HepG2 (cell line): ENCODE measurements at regions not wholly inside any gene's neighbourhood (a gene's known extent, or its start where the extent isn't known, plus 50 kb on each side); places are given as distances from the start of the nearest gene placed in this dataset.

Experiments used
- ATAC-seq: fragments of 200-7000 bp; cut with Tn5 transposase; 3 replicates; pipeline ENCODE4 v1.9.1; 2020; ENCODE audit warnings: mild to moderate bottlenecking, moderate library complexity
- BruUV-seq: library from RNA; stranded (reverse); fragments of 400-500 nt; replicated peaks from 2 replicates; lab custom pipeline; 2021; lab: Mats Ljungman, UMichigan
- CTCF ChIA-PET: fragments of 300-600 bp; formaldehyde crosslinking; extraction: SDS; loops from one replicate; lab custom pipeline; 2021; ENCODE audit warnings: low total read pairs, inconsistent platforms, low intra/inter-chr PET ratio; lab: Yijun Ruan, JAX
- POLR2A ChIA-PET: fragments of 350-600 bp; sonication (Branson Sonifier 250); formaldehyde crosslinking; loops from one replicate; lab custom pipeline; 2020; ENCODE audit warnings: antibody characterized with exemption, inconsistent platforms; lab: Yijun Ruan, JAX
- DNase-seq: peaks from one replicate; pipeline ENCODE4 v3.0.0-alpha.2; 2015; ENCODE audit warnings: low spot score
- FAIRE-seq: peaks from 3 replicates; lab custom pipeline; 2011; peaks lifted over from hg19 to GRCh38; lab: Jason Lieb, UNC
- H2AFZ ChIP-seq: one replicate; pipeline ENCODE4 v1.6.1; 2011; ENCODE audit warnings: low read length, inconsistent platforms
- H3K27ac ChIP-seq: fragments of 300-600 bp; 3 replicates; pipeline ENCODE4 v1.8.0; 2011; ENCODE audit warnings: mixed run types, mild to moderate bottlenecking, mixed read lengths, low read length, inconsistent platforms; ENCODE audit not compliant: insufficient read depth; ENCODE audit errors: extremely low read length
- H3K27me3 ChIP-seq, 2 experiments: fragments of 200-600 bp in 1 of 2; 2 replicates in 1 of 2; 3 replicates in 1 of 2; pipeline versions ENCODE4 v1.6.0 to v1.8.0; 2011; ENCODE audit warnings: low read length in 2 of 2, mild to moderate bottlenecking in 2 of 2, moderate library complexity in 2 of 2, inconsistent platforms in 1 of 2; ENCODE audit not compliant: insufficient read depth in 2 of 2, control insufficient read depth in 1 of 2
- H3K36me3 ChIP-seq, 2 experiments: fragments of 200-600 bp in 1 of 2; replicated peaks in 1 of 2; 2 replicates in 1 of 2; 3 replicates in 1 of 2; pipeline versions ENCODE4 v1.5.1 to v1.8.0; 2011; ENCODE audit warnings: low read length in 2 of 2, inconsistent platforms in 1 of 2; ENCODE audit not compliant: insufficient read depth in 2 of 2, control insufficient read depth in 1 of 2
- H3K4me1 ChIP-seq: 2 replicates; pipeline ENCODE4 v1.5.1; 2012; ENCODE audit warnings: low read length, inconsistent platforms; ENCODE audit not compliant: insufficient read depth
- H3K4me2 ChIP-seq: 2 replicates; pipeline ENCODE4 v1.6.0; 2011; ENCODE audit warnings: low read depth, low read length, inconsistent platforms
- H3K4me3 ChIP-seq, 3 experiments: fragments of 200-600 bp in 1 of 3; sonication (generic), shearing (Covaris generic) in 1 of 3; replicated peaks in 1 of 3; 2 replicates each; pipeline ENCODE4 v1.5.1; 2011 to 2016; ENCODE audit warnings: low read length in 3 of 3, inconsistent platforms in 2 of 3, low read depth in 2 of 3, mild to moderate bottlenecking in 2 of 3, control low read depth in 1 of 3, mixed read lengths in 1 of 3; ENCODE audit not compliant: insufficient read depth in 1 of 3
- H3K79me2 ChIP-seq: one replicate; pipeline ENCODE4 v1.6.1; 2011; ENCODE audit warnings: low read length, inconsistent platforms; ENCODE audit not compliant: insufficient read depth
- H3K9ac ChIP-seq: 2 replicates; pipeline ENCODE4 v1.6.0; 2011; ENCODE audit warnings: mild to moderate bottlenecking, low read depth, low read length, inconsistent platforms; ENCODE audit not compliant: insufficient read depth
- H3K9me3 ChIP-seq: 2 replicates; pipeline ENCODE4 v1.5.1; 2012; ENCODE audit warnings: mild to moderate bottlenecking, low read length
- H4K20me1 ChIP-seq: 2 replicates; pipeline ENCODE4 v1.6.0; 2011; ENCODE audit warnings: inconsistent platforms, mild to moderate bottlenecking, low read length, moderate library complexity; ENCODE audit not compliant: insufficient read depth
- ATF7 ChIP-seq, 2 experiments: fragments of 450-650 bp in 1 of 2; sonication (generic) in 1 of 2; formaldehyde crosslinking in 1 of 2; IDR thresholded peaks; 2 replicates each; pipeline versions ENCODE4 v1.4.0 to v1.6.1; 2016 to 2020; ENCODE audit warnings: antibody characterized with exemption in 1 of 2, mild to moderate bottlenecking in 1 of 2, missing genetic modification reagents in 1 of 2
- CEBPB ChIP-seq: IDR thresholded peaks from 2 replicates; pipeline ENCODE4 v1.6.1; 2011; ENCODE audit warnings: low read depth, low read length, improper control_type of control experiment, borderline replicate concordance
- CREBL2 ChIP-seq: sonication (generic); formaldehyde crosslinking; IDR thresholded peaks from 2 replicates; pipeline ENCODE4 v1.8.1; 2023; ENCODE audit warnings: missing genetic modification reagents, mild to moderate bottlenecking, borderline replicate concordance
- GFI1 ChIP-seq: sonication (generic); formaldehyde crosslinking; IDR thresholded peaks from 2 replicates; pipeline ENCODE4 v1.5.0; 2020; ENCODE audit warnings: missing genetic modification reagents, mild to moderate bottlenecking, borderline replicate concordance
- GZF1 ChIP-seq: sonication (generic); formaldehyde crosslinking; IDR thresholded peaks from 2 replicates; pipeline ENCODE4 v1.5.1; 2020; ENCODE audit warnings: mild to moderate bottlenecking, missing genetic modification reagents
- IRF9 ChIP-seq: sonication (generic); formaldehyde crosslinking; IDR thresholded peaks from 2 replicates; pipeline ENCODE4 v1.8.0; 2022; ENCODE audit warnings: missing genetic modification reagents, mild to moderate bottlenecking, borderline replicate concordance
- MED13 ChIP-seq: sonication (generic); formaldehyde crosslinking; IDR thresholded peaks from 2 replicates; pipeline ENCODE4 v1.5.0; 2020; ENCODE audit warnings: missing genetic modification reagents
- MEF2D ChIP-seq: sonication (generic); formaldehyde crosslinking; IDR thresholded peaks from 2 replicates; pipeline ENCODE4 v1.5.1; 2020; ENCODE audit warnings: mild to moderate bottlenecking, missing genetic modification reagents
- MIXL1 ChIP-seq: IDR thresholded peaks from 2 replicates; pipeline ENCODE4 v1.6.1; 2016
- NR2F6 ChIP-seq, 2 experiments: IDR thresholded peaks; 2 replicates each; pipeline ENCODE4 v1.6.1; 2016; ENCODE audit warnings: antibody characterized with exemption in 1 of 2, mild to moderate bottlenecking in 1 of 2
- ZNF747 ChIP-seq: sonication (generic); formaldehyde crosslinking; IDR thresholded peaks from 2 replicates; pipeline ENCODE4 v1.8.1; 2023; ENCODE audit warnings: missing genetic modification reagents, mild to moderate bottlenecking, borderline replicate concordance
- WGBS: methylation state at CpG from one replicate; pipeline ENCODE4 v1.1.6; 2017; ENCODE audit warnings: low lambda C conversion rate; 5-methylcytosine and 5-hydroxymethylcytosine counted together
- in situ Hi-C: cut with HindIII; loops from 2 replicates; pipeline ENCODE4 v1.10.0; 2017; ENCODE audit warnings: low pct_unique_long_range_greater_than_20kb; ENCODE audit not compliant: extremely low pct_ligation_motif_present
- intact Hi-C: fragments of 100-400 bp; cut with micrococcal nuclease; formaldehyde crosslinking; loops from one replicate; pipeline ENCODE4 v1.10.0; 2022; ENCODE audit not compliant: unreplicated experiment
- TF ChIP-seq, protein P1 (sequence below): sonication (generic); formaldehyde crosslinking; IDR thresholded peaks from 2 replicates; pipeline ENCODE4 v1.4.0; 2020; ENCODE audit warnings: missing genetic modification reagents, borderline replicate concordance
- TF ChIP-seq, protein P2 (sequence below): sonication (generic); formaldehyde crosslinking; IDR thresholded peaks from 2 replicates; pipeline ENCODE4 v1.4.0; 2020; ENCODE audit warnings: missing genetic modification reagents

DNA sequence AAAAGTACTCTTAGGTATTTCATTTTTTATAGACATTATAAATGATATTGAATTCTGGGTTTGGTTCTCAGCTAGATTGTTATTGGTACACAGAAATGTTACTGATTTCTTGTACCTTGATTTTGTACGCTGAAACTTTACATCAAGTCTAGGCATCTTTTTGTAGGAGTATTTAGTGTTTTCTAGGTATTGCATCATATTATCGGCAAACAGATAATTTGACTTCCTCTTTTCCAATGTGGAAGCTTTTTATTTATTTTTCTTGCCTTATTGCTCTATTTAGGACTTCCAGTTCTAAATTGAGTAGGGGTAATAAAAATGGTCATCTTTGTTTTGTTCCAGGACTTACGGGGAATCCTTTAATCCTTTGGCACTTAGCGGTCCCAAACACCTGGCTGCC is 676.6 kb upstream of the CCDC179 start:
- no peak for FAIRE-seq
- H3K27me3 ChIP-seq: no peaks in the 10 kb centered on the region
- H3K4me2 ChIP-seq: no peak overlapping the region
- H3K4me1 ChIP-seq: no peaks in the 10 kb centered on the region
- WGBS: 13% methylated on average over 4 of the region's 4 CpGs
- H2AFZ ChIP-seq: no peak overlapping the region
- H3K36me3 ChIP-seq: no peaks in the 10 kb centered on the region
- DNase-seq: no peak
- no peak for ATAC-seq
- TF ChIP-seq, protein P1, sequence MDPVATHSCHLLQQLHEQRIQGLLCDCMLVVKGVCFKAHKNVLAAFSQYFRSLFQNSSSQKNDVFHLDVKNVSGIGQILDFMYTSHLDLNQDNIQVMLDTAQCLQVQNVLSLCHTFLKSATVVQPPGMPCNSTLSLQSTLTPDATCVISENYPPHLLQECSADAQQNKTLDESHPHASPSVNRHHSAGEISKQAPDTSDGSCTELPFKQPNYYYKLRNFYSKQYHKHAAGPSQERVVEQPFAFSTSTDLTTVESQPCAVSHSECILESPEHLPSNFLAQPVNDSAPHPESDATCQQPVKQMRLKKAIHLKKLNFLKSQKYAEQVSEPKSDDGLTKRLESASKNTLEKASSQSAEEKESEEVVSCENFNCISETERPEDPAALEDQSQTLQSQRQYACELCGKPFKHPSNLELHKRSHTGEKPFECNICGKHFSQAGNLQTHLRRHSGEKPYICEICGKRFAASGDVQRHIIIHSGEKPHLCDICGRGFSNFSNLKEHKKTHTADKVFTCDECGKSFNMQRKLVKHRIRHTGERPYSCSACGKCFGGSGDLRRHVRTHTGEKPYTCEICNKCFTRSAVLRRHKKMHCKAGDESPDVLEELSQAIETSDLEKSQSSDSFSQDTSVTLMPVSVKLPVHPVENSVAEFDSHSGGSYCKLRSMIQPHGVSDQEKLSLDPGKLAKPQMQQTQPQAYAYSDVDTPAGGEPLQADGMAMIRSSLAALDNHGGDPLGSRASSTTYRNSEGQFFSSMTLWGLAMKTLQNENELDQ (CRISPR knock-in tag): no peak
- TF ChIP-seq ATF7 (IDR thresholded peaks at IDR 0.05) (peak; percentile 44; the same call in 1 of the 2 replicates), ATF7 (CRISPR knock-in tag; IDR thresholded peaks at IDR 0.05) (no peak), CEBPB (peak; percentile 53; the same call in 1 of the 2 replicates), ZNF747 (no peak)
- BruUV-seq: no TSS peak
- H3K9me3 ChIP-seq: no peaks in the 10 kb centered on the region
- no peak overlapping the region for H3K9ac ChIP-seq
- no peaks in the 10 kb centered on the region for H3K79me2 ChIP-seq
- ChIA-PET CTCF (no interaction called here), POLR2A (no interaction called here)
- intact Hi-C loops (no loop called here), in situ Hi-C loops (loop anchor here (25.0 kb wide), 1 partner anchor 850 kb away; no protein-coding TSS in a partner anchor)
- no peaks in the 10 kb centered on the region for H4K20me1 ChIP-seq
- H3K4me3 ChIP-seq: no peak overlapping the region
- H3K27ac ChIP-seq: no peak overlapping the region

DNA sequence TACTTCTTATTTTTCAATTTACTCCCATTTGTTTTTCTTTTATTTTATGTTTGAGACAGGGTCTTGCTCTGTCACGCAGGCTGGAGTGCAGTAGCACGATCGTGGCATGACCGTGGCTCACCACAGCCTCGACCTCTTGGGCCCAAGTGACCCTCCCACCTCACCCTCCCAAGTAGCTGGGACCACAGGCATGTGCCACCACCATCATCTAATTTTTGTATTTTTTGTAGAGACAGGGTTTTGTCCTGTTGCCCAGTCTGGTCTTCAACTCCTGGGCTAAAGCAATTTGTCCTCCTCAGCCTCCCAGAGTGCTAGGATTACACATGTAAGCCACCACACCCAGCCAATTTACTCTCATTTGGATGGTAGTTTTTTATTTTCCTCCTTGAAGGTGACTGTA is 679.3 kb upstream of the CCDC179 start:
- no peak overlapping the region for H3K27ac ChIP-seq
- FAIRE-seq: no peak
- in situ Hi-C loops: loop anchor here (25.0 kb wide), 1 partner anchor 848 kb away; no protein-coding TSS in a partner anchor
- TF ChIP-seq NR2F6 (IDR thresholded peaks at IDR 0.05): no peak
- TF ChIP-seq NR2F6 (CRISPR knock-in tag; IDR thresholded peaks at IDR 0.05): no peak
- no peak for TF ChIP-seq IRF9 (CRISPR knock-in tag)
- TF ChIP-seq MIXL1: no peak
- no peak for TF ChIP-seq GFI1 (CRISPR knock-in tag)
- TF ChIP-seq GZF1 (CRISPR knock-in tag): no peak
- no peak for TF ChIP-seq MEF2D (CRISPR knock-in tag)
- TF ChIP-seq, protein P2, sequence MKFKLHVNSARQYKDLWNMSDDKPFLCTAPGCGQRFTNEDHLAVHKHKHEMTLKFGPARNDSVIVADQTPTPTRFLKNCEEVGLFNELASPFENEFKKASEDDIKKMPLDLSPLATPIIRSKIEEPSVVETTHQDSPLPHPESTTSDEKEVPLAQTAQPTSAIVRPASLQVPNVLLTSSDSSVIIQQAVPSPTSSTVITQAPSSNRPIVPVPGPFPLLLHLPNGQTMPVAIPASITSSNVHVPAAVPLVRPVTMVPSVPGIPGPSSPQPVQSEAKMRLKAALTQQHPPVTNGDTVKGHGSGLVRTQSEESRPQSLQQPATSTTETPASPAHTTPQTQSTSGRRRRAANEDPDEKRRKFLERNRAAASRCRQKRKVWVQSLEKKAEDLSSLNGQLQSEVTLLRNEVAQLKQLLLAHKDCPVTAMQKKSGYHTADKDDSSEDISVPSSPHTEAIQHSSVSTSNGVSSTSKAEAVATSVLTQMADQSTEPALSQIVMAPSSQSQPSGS: no peak
- no peak for TF ChIP-seq MED13
- TF ChIP-seq CREBL2 (CRISPR knock-in tag): no peak

More for the DNA sequence above, 679.3 kb upstream of the CCDC179 start:
- H3K4me3 ChIP-seq: no peak overlapping the region
- 3% methylated on average over 4 of the region's 5 CpGs for WGBS
- no peak for DNase-seq
- no peaks in the 10 kb centered on the region for H3K79me2 ChIP-seq
- ChIA-PET CTCF (interaction anchor here (1.2 kb wide), 1 partner anchor 518 kb away, joined by 4 read pairs; no protein-coding TSS in a partner anchor), POLR2A (no interaction called here)
- H3K9me3 ChIP-seq: no peaks in the 10 kb centered on the region
- H4K20me1 ChIP-seq: no peaks in the 10 kb centered on the region
- H3K27me3 ChIP-seq: no peaks in the 10 kb centered on the region
- H3K4me2 ChIP-seq: no peak overlapping the region
- no peak overlapping the region for H2AFZ ChIP-seq
- intact Hi-C loops: no loop called here
- BruUV-seq: no TSS peak
- no peak for ATAC-seq
- no peak overlapping the region for H3K9ac ChIP-seq
- no peaks in the 10 kb centered on the region for H3K36me3 ChIP-seq
- H3K4me1 ChIP-seq: no peaks in the 10 kb centered on the region
